Prostate gland (tissue), 2 donors: ENCODE measurements at regions not wholly inside any gene's neighbourhood (a gene's known extent, or its start where the extent isn't known, plus 50 kb on each side); places are given as distances from the start of the nearest gene placed in this dataset.

ENCODE experiments used
- DNase-seq: peaks from one replicate; pipeline ENCODE4 v3.0.0-alpha.2; 2019; ENCODE audit warnings: low spot score
- H3K27ac ChIP-seq, 2 donors: fragments of 200-600 bp; sonication (generic); 2 replicates each; pipeline ENCODE4 v1.5.1; 2017 to 2019
- H3K27me3 ChIP-seq: fragments of 200-600 bp; sonication (generic); replicated peaks from 2 replicates; pipeline ENCODE4 v1.5.1; 2019; ENCODE audit not compliant: insufficient read depth
- H3K36me3 ChIP-seq, 2 donors: fragments of 200-600 bp; sonication (generic); 1 replicate in 1 of 2; 2 replicates in 1 of 2; pipeline versions ENCODE4 v1.5.1 to v1.8.1; 2017 to 2019
- H3K4me1 ChIP-seq: fragments of 200-600 bp; sonication (generic); replicated peaks from 2 replicates; pipeline ENCODE4 v1.5.1; 2019
- H3K4me3 ChIP-seq, 2 donors: fragments of 200-600 bp; sonication (generic); 2 replicates each; pipeline ENCODE4 v1.5.1; 2017 to 2019
- H3K9me3 ChIP-seq: fragments of 200-600 bp; sonication (generic); 2 replicates; pipeline ENCODE4 v1.5.1; 2017
- POLR2A ChIP-seq: fragments of 450-650 bp; IDR thresholded peaks from one replicate; pipeline ENCODE4 v1.6.1; 2016; ENCODE audit warnings: antibody characterized with exemption, mild to moderate bottlenecking
- POLR2AphosphoS5 ChIP-seq: sonication (generic); formaldehyde crosslinking; IDR thresholded peaks from one replicate; pipeline ENCODE4 v1.6.1; 2017; ENCODE audit warnings: antibody characterized with exemption
- WGBS: methylation state at CpG from one replicate; pipeline ENCODE4 v1.1.5; 2018; 5-methylcytosine and 5-hydroxymethylcytosine counted together
- intact Hi-C: fragments of 100-400 bp; cut with DNase I; formaldehyde crosslinking; loops from one replicate; pipeline ENCODE4 v1.14.2; 2022
- TF ChIP-seq, protein P1 (sequence below), 4 experiments: fragments of 200-600 bp in 2 of 4; fragments of 450-650 bp in 2 of 4; sonication (generic) in 2 of 4; IDR thresholded peaks; 1 replicate in 3 of 4; 2 replicates in 1 of 4; pipeline ENCODE4 v1.5.1; 2016 to 2019; ENCODE audit warnings: antibody characterized with exemption in 4 of 4, mild to moderate bottlenecking in 2 of 4, moderate library complexity in 2 of 4

DNA sequence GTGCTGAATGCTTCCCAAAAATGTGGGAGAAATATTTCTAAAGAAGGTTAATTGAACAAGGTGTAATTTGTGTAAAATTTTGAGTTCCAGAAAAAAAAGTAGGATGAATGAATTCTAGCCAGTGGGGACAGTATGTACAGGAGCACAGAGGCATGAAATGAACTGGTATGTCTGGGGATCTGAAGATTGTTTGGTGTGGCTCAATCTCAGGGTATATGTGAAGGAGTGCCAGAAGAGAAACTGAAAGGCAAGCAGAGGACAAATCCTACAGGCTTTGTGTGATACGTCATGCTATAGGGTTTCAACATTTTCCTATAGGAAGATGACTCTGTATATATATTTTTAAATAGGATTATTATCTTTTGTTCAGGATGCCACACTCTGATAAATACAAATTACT lies 126.9 kb downstream of the FAM181B start:
- no peaks in the 10 kb centered on the region for H3K4me1 ChIP-seq
- H3K9me3 ChIP-seq: no peaks in the 10 kb centered on the region
- H3K4me3 ChIP-seq: no peak overlapping the region
- 77% methylated on average over 1 of the region's 1 CpG for WGBS
- no peak for DNase-seq
- intact Hi-C loops: no loop called here
- H3K36me3 ChIP-seq: no peaks in the 10 kb centered on the region
- no peak overlapping the region for H3K27ac ChIP-seq
- no peaks in the 10 kb centered on the region for H3K27me3 ChIP-seq
- TF ChIP-seq, protein P1, sequence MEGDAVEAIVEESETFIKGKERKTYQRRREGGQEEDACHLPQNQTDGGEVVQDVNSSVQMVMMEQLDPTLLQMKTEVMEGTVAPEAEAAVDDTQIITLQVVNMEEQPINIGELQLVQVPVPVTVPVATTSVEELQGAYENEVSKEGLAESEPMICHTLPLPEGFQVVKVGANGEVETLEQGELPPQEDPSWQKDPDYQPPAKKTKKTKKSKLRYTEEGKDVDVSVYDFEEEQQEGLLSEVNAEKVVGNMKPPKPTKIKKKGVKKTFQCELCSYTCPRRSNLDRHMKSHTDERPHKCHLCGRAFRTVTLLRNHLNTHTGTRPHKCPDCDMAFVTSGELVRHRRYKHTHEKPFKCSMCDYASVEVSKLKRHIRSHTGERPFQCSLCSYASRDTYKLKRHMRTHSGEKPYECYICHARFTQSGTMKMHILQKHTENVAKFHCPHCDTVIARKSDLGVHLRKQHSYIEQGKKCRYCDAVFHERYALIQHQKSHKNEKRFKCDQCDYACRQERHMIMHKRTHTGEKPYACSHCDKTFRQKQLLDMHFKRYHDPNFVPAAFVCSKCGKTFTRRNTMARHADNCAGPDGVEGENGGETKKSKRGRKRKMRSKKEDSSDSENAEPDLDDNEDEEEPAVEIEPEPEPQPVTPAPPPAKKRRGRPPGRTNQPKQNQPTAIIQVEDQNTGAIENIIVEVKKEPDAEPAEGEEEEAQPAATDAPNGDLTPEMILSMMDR (IDR thresholded peaks at IDR 0.05): no peak
- TF ChIP-seq POLR2AphosphoS5 (no peak), POLR2A (no peak)

DNA sequence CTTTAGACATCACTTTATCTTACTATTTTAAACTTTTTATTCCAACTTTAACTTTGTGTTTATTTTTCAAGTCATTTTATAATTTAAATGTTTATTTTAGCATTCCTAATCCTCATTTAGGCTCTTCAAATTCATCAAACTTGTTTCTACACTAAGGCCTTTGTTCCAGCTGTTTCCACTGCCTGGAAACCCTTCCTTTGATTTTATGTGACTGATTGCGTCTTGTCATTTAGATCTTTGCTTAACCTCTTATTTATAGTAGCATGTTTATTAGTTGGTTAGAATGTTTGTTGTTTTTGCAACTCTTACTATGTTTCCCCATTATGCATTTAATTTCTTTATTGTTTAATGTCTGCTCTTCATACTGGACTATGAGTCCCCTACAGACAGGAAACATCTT lies 132.0 kb downstream of the FAM181B start:
- H3K27ac ChIP-seq: no peak overlapping the region
- WGBS: 55% methylated on average over 1 of the region's 1 CpG
- H3K27me3 ChIP-seq: no peaks in the 10 kb centered on the region
- H3K9me3 ChIP-seq: no peaks in the 10 kb centered on the region
- no peaks in the 10 kb centered on the region for H3K4me1 ChIP-seq
- intact Hi-C loops: no loop called here
- no peak for DNase-seq
- no peak overlapping the region for H3K4me3 ChIP-seq
- no peak for TF ChIP-seq POLR2AphosphoS5
- no peak for TF ChIP-seq POLR2A
- TF ChIP-seq, protein P1 (IDR thresholded peaks at IDR 0.05): no peak
- H3K36me3 ChIP-seq: no peaks in the 10 kb centered on the region

DNA sequence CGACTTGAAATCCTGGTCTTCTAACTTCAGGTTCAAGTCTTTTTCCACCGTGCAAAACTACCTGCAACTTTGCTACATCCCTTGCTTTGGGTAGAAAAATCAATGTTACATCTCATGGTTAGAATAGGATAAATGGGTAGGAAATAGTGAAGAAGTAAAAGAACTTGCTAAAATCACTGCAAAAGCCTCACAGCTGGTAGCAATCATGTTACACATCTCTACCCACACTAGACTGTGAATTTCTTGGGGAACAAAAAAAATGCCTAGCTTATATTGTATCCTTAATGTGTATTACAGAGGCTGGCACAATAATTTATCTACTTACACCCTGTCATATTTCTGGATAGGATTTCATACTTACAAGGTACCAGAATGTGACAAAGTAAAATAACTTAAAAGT lies 133.8 kb downstream of the FAM181B start:
- no peaks in the 10 kb centered on the region for H3K36me3 ChIP-seq
- no peaks in the 10 kb centered on the region for H3K4me1 ChIP-seq
- H3K27me3 ChIP-seq: no peaks in the 10 kb centered on the region
- H3K27ac ChIP-seq: no peak overlapping the region
- H3K4me3 ChIP-seq: no peak overlapping the region
- intact Hi-C loops: no loop called here
- DNase-seq: no peak
- TF ChIP-seq, protein P1 (IDR thresholded peaks at IDR 0.05): no peak
- TF ChIP-seq POLR2AphosphoS5: no peak
- TF ChIP-seq POLR2A: no peak
- WGBS: 92% methylated on average over 2 of the region's 2 CpGs
- no peaks in the 10 kb centered on the region for H3K9me3 ChIP-seq

DNA sequence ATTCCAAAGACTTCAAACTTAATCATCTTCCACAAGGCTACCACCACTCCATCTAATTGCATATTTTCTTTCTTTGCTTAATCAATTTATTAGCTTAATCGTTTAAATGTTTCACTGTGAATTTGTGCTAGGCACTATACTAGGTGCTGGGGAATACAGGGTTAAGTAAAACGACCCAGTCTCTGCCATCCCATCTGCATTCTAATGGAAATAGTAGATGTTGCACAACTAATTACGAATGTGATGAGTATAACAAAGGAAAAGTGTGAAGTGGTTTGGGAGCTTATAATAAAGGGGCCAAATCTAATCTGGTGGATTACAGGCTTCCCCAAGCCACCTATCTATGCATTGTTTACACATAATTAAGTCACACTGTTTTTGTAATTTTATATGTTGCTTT lies 147.1 kb downstream of the FAM181B start:
- Histone ChIP-seq H3K4me1 (no peaks in the 10 kb centered on the region), H3K27ac (no peak overlapping the region), H3K4me3 (no peak overlapping the region), H3K36me3 (no peaks in the 10 kb centered on the region), H3K9me3 (no peaks in the 10 kb centered on the region), H3K27me3 (no peaks in the 10 kb centered on the region)
- TF ChIP-seq POLR2AphosphoS5: no peak
- WGBS: 54% methylated on average over 3 of the region's 3 CpGs
- intact Hi-C loops: no loop called here
- DNase-seq: no peak

DNA sequence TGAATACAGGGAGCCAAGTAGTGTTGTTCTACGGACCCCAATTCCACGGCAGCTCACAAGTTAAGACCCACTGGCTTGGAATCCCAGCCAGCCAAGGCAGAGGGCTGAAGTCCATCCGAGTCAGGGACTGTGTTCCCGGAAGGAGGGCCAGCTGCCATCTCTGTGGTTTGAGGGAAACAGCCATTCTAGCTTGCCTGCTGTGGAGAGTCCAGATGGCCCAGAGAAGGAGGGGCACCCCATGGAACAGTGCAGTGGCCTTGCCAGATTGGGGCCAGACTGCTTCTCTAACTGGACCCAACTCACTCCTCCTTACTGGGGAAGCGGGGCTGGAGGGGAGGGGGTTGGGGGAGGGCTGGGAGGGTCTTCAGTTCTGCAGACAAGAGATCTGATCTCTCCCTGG lies 156.4 kb downstream of the FAM181B start:
- Histone ChIP-seq H3K27ac (no peak overlapping the region), H3K9me3 (no peaks in the 10 kb centered on the region), H3K27me3 (no peaks in the 10 kb centered on the region), H3K4me3 (no peak overlapping the region), H3K36me3 (no peaks in the 10 kb centered on the region), H3K4me1 (no peaks in the 10 kb centered on the region)
- no peak for DNase-seq
- TF ChIP-seq POLR2AphosphoS5: no peak
- TF ChIP-seq, protein P1 (IDR thresholded peaks at IDR 0.05): no peak
- intact Hi-C loops: no loop called here
- 84% methylated on average over 5 of the region's 5 CpGs for WGBS
